B cell (primary cell): ENCODE measurements at regions not wholly inside any gene's neighbourhood (a gene's known extent, or its start where the extent isn't known, plus 50 kb on each side); places are given as distances from the start of the nearest gene placed in this dataset.

ENCODE experiments used
- CTCF ChIP-seq: fragments of 200-600 bp; IDR thresholded peaks from one replicate; pipeline ENCODE4 v1.8.0; 2022; ENCODE audit warnings: antibody characterized with exemption, mild to moderate bottlenecking
- EZH2 ChIP-seq: IDR thresholded peaks from 2 replicates; pipeline ENCODE4 v1.6.1; 2012; ENCODE audit warnings: borderline replicate concordance, low read depth, mild to moderate bottlenecking, moderate library complexity, low read length; ENCODE audit not compliant: insufficient read depth, poor library complexity, severe bottlenecking

GRCh38 chr5:143703659-143704058 lies 108.3 kb upstream of the HMHB1 start:
- TF ChIP-seq EZH2 (no peak), CTCF (no peak)
